Heart right ventricle (tissue), 16 donors: ENCODE measurements at regions not wholly inside any gene's neighbourhood (a gene's known extent, or its start where the extent isn't known, plus 50 kb on each side); places are given as distances from the start of the nearest gene placed in this dataset.
"Not testable (repeated sequence)": the region's sequence is repeated elsewhere in the genome, so short reads cannot be mapped to it uniquely, and the experiment has no call there.

Source experiments
- ATAC-seq, 8 donors: fragments of 200-7000 bp; cut with Tn5 transposase; one replicate each; pipeline ENCODE4 v1.9.1; 2020; ENCODE audit warnings: mild to moderate bottlenecking in 8 of 8, moderate library complexity in 8 of 8, moderate number of reproducible peaks in 1 of 8
- DNase-seq, 2 donors: peaks; one replicate each; pipeline ENCODE4 v3.0.0-alpha.2; 2020
- H3K27ac ChIP-seq, 10 donors: fragments of 200-600 bp; sonication (generic) in 2 of 10; one replicate each; pipeline versions ENCODE4 v1.5.0 to v1.8.0; 2020 to 2022; ENCODE audit warnings: mild to moderate bottlenecking in 3 of 10
- H3K27me3 ChIP-seq, 7 donors: fragments of 200-600 bp; one replicate each; pipeline ENCODE4 v1.8.0; 2021 to 2022; ENCODE audit warnings: mild to moderate bottlenecking in 2 of 7
- H3K36me3 ChIP-seq, 9 donors: fragments of 200-600 bp; sonication (generic) in 1 of 9; one replicate each; pipeline versions ENCODE4 v1.5.0 to v1.8.0; 2020 to 2022; ENCODE audit warnings: mild to moderate bottlenecking in 2 of 9
- H3K4me1 ChIP-seq, 9 donors: fragments of 200-600 bp; sonication (generic) in 1 of 9; one replicate each; pipeline versions ENCODE4 v1.5.0 to v1.8.0; 2020 to 2022; ENCODE audit warnings: mild to moderate bottlenecking in 4 of 9
- H3K4me3 ChIP-seq, 10 donors: fragments of 200-600 bp; sonication (generic) in 2 of 10; one replicate each; pipeline versions ENCODE4 v1.5.0 to v1.8.0; 2020 to 2022; ENCODE audit warnings: mild to moderate bottlenecking in 7 of 10, moderate library complexity in 2 of 10
- H3K9me3 ChIP-seq, 11 donors: fragments of 200-600 bp in 10 of 11; sonication (generic) in 2 of 11; one replicate each; pipeline versions ENCODE4 v1.5.0 to v1.8.0; 2013 to 2022; ENCODE audit warnings: mild to moderate bottlenecking in 2 of 11, control low read depth in 1 of 11, moderate library complexity in 1 of 11
- CTCF ChIP-seq, 9 donors: fragments of 200-600 bp; sonication (generic) in 2 of 9; IDR thresholded peaks; one replicate each; pipeline versions ENCODE4 v1.5.0 to v1.8.0; 2021 to 2022; ENCODE audit warnings: antibody characterized with exemption in 9 of 9, mild to moderate bottlenecking in 5 of 9, moderate library complexity in 1 of 9
- WGBS, 2 donors: extraction: QIAGEN DNeasy Blood & Tissue Kit; methylation state at CpG; one replicate each; pipeline ENCODE4 v1.1.7; 2013; ENCODE audit warnings: inconsistent platforms in 1 of 2; 5-methylcytosine and 5-hydroxymethylcytosine counted together
- intact Hi-C, 10 donors: fragments of 100-400 bp; cut with DNase I; formaldehyde crosslinking; loops; one replicate each; pipeline versions ENCODE4 v1.11.1 to v1.14.2; 2022
- donor health status: Arrhythmogenic right ventricular cardiomyopathy.
- donor health status: ischemic (EF 13 %, LVEDD 7.1; RV severe dilation, severe dysfunction).
- donor health status: healthy with polysubstance abuse.
- donor health status: DM: no; HTN: yes; CAD: no.
- donor health status: DM: no; HTN: no; CAD: no.
- donor health status: ischemic (EF 25% LVEDD 6.9; RV normal size, moderate dysfunction).
- donor health status: ischemic (EF 25% LVEDD 5.7; RV mildly dilated, moderate dysfunction).
- donor health status: healthy.
- donor health status: DM: yes; HTN: yes; CAD: no.
- donor health status: Ischemic cardiomyopathy.
- donor health status: ischemic (EF 35%, LVEDD 5.7; RV mildly dilated, moderate dysfunction).
- donor health status: nonischemic (EF 11% LVEDD 7.7; RV severe dilation, severe dysfunction).
- donor health status: DM: yes; HTN: yes; CAD: no.
- donor health status: PGD.
- donor health status: ischemic (EF 29% LVEDD 5.4; RV normal size, mild dysfunction).
- donor health status: nonischemic (EF 23%, LVEDD 6.1; RV moderate dilation, normal function).

DNA sequence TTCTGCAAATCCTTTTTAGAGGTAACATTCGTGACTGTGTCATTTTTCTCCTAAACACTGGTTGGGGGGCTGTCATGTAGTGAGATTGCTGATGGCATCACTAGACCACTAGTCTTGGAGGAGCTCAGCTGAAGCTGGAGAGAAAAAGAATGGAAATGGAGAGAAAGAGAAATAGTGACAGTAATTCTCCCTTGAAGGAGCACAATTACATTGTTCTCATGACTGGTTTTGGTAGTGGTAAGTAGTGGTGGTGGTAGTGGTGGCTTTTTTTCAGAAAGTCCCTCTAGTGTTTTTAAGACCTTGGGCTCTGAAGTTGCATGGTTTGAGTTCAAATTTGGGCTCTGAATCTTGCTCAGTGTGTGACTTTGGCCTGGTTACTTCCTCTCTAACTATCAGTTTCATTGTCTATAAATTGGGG is 99.8 kb downstream of the LARP7 start:
- no peaks in the 10 kb centered on the region for H3K4me1 ChIP-seq
- intact Hi-C loops = no loop called here
- H3K4me3 ChIP-seq = no peak overlapping the region
- no peaks in the 10 kb centered on the region for H3K36me3 ChIP-seq
- no peak for ATAC-seq
- DNase-seq = no peak
- no peaks in the 10 kb centered on the region for H3K27me3 ChIP-seq
- WGBS, 2 donors = 53 to 79% methylated on average over 1 of the region's 1 CpG
- H3K9me3 ChIP-seq = no peaks in the 10 kb centered on the region
- no peak for TF ChIP-seq CTCF (IDR thresholded peaks at IDR 0.05)
- no peak overlapping the region for H3K27ac ChIP-seq

- ATAC-seq (no peak), DNase-seq (no peak)
- no peak overlapping the region for H3K27ac ChIP-seq
- H3K4me3 ChIP-seq = no peak overlapping the region
- no peaks in the 10 kb centered on the region for H3K4me1 ChIP-seq
- 84% methylated on average over 8 of the region's 8 CpGs for WGBS, 2 donors
- H3K27me3 ChIP-seq = no peaks in the 10 kb centered on the region
- no peaks in the 10 kb centered on the region for H3K9me3 ChIP-seq
- intact Hi-C loops = no loop called here
- no peaks in the 10 kb centered on the region for H3K36me3 ChIP-seq
- TF ChIP-seq CTCF (IDR thresholded peaks at IDR 0.05) = no peak
These were observed 102.5 kb downstream of the LARP7 start for GRCh38 chr4:112739442-112739841.

- DNase-seq = no peak
- intact Hi-C loops = no loop called here
- WGBS, 2 donors = 20 to 23% methylated on average over 1 of the region's 1 CpG
- Histone ChIP-seq H3K27ac (peak overlapping the region in 1 of 10 donors; percentile 9), H3K27me3 (no peaks in the 10 kb centered on the region), H3K4me1 (peaks cover 0 to 12% (median 0%) of the 10 kb centered on the region in 9 donors), H3K9me3 (no peaks in the 10 kb centered on the region), H3K4me3 (no peak overlapping the region), H3K36me3 (no peaks in the 10 kb centered on the region)
- no peak for TF ChIP-seq CTCF (IDR thresholded peaks at IDR 0.05)
- no peak for ATAC-seq
These were observed 110.1 kb downstream of the LARP7 start for GRCh38 chr4:112747036-112747435.

DNA sequence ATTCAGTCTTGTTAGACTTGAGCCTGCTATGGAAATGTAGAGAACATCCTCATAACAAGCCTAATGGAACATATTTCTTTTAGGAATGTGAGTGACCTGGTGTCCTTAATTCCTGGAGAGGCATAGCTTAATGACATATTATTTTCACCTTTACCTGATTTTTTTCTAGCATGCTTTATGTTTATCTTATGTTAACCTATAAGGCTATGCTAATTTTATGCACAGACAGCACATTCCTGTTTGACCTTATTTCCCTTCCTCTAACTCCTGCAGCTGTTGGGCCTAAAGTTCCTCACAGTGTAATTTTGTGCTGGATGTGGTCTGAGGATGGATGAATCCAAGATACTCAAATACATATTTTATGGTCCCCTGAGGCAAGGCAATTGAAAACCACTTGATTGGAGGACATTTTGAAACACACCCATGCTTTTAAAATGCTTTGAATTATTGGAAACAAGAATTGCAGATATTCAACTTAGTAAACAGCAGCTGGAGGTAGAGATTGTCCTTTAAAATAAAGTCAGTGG is 111.5 kb downstream of the LARP7 start:
- H3K4me3 ChIP-seq = no peak overlapping the region
- peaks cover 0 to 12% (median 0%) of the 10 kb centered on the region in 9 donors for H3K4me1 ChIP-seq
- no peak overlapping the region for H3K27ac ChIP-seq
- no peak for ATAC-seq
- intact Hi-C loops = no loop called here
- TF ChIP-seq CTCF (IDR thresholded peaks at IDR 0.05) = no peak
- H3K27me3 ChIP-seq = no peaks in the 10 kb centered on the region
- H3K9me3 ChIP-seq = no peaks in the 10 kb centered on the region
- no peaks in the 10 kb centered on the region for H3K36me3 ChIP-seq
- DNase-seq = no peak

DNA sequence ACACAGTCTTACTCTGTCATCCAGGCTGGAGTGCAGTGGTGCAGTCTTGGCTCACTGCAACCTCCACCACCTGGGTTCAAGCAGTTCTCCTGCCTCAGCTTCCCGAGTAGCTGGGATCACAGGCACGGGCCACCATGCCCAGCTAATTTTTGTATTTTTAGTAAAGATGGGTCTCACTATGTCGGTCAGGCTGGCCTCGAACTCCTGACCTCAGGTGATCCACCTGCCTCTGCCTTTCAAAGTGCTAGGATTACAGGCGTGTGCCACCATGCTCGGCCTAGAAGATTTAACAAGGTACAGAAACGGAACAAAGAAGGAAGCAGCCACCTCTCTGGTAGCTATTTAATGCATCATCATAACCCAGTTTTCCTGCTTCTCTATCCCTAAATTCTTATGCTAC is 113.8 kb downstream of the LARP7 start:
- H3K4me3 ChIP-seq, H3K36me3 ChIP-seq, ATAC-seq, DNase-seq, intact Hi-C loops, H3K27ac ChIP-seq, H3K9me3 ChIP-seq, H3K27me3 ChIP-seq: not testable (repeated sequence)
- 91 to 92% methylated on average over 7 of the region's 7 CpGs for WGBS, 2 donors
- H3K4me1 ChIP-seq = peaks cover 0 to 12% (median 0%) of the 10 kb centered on the region in 9 donors
